GM18508 (cell line): ENCODE measurements at regions not wholly inside any gene's neighbourhood (a gene's known extent, or its start where the extent isn't known, plus 50 kb on each side); places are given as distances from the start of the nearest gene placed in this dataset.
"Not testable (repeated sequence)": the region's sequence is repeated elsewhere in the genome, so short reads cannot be mapped to it uniquely, and the experiment has no call there.

ENCODE experiments used
- ATAC-seq: cut with Tn5 transposase; IDR thresholded peaks from one replicate; pipeline ENCODE4 v1.9.1; 2021; ENCODE audit warnings: moderate number of reproducible peaks; ENCODE audit not compliant: insufficient read depth, unreplicated experiment

DNA sequence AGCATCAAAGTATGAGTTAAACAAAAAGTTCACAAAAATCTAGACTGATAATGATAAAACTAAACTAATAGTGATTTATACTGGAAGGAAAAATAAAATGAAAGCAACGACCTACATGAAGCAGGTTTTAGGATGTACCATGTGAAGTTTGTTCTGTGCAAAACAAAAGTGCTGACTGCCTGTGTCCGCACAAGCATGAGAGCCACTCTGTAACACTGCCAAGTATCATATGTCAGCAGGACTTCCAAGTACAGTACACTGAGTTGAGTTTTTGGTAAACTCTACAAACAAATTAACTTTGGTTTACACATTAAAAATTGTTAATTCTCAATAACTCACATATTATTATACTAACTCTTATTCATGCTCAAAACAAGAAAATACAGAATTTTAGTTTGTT is 459.0 kb downstream of the PDGFC start:
- no peak for ATAC-seq

DNA sequence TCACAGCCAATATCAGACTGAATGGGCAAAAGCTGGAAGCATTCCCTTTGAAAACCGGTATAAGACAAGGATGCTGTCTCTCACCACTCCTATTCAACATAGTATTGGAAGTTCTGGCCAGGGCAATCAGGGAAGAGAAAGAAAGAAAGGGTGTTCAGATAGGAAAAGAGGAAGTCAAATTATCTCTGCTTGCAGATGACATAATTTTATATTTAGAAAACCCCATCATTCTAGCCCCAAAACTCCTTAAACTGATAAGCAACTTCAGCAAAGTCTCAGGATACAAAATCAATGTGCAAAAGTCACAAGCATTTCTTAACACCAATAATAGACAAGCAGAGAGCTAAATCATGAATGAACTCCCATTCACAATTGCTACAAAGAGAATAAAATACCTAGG is 461.7 kb downstream of the PDGFC start:
- not testable (repeated sequence) for ATAC-seq

DNA sequence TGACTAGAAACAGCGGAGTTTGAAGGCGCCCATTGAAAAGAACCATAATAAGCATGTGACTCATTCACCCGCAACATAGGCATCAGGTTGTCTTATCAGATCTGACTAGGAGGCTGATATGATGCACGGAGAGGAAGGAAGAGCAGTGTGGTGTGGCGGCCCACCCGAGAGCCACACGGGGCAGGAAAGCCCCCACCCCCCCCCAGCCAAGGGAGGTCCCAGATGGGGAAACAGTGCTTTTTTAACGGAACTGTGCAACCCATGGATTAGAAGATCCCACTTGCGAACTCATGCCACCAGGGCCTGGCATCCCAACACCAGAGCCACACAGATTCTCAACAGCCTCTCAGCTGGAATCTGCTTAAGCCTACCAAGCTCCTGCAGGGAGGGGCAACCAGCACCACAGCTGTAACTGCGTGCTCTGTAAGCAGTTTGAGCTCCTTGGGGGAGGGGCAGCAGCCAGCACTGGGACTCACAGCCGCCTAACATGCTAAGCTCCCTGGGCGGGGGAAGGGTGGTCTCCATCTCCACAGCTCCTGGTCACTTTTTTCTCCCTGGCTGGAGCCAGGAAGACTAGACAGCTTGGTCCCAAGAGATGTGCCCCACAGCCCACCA is 466.2 kb downstream of the PDGFC start:
- ATAC-seq, result no peak

DNA sequence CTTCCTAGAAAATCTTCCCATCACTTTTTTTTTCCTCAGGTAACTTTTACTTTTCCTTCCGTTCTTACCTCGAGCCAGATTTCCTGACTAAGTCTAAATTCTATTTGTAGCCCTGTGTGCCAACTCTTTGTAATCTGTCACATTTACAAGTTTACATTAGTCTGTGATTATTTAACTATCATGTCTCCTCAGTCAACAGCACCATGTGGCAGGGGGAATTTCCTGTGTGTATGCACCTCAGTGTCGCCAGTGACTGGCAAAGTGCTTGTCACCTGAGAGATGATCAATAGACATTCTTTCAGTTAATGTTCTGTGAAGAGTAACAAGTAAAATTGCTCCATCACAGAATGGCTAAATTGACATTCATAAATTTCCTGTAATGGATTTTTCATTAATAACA is 468.5 kb downstream of the PDGFC start:
- no peak for ATAC-seq

DNA sequence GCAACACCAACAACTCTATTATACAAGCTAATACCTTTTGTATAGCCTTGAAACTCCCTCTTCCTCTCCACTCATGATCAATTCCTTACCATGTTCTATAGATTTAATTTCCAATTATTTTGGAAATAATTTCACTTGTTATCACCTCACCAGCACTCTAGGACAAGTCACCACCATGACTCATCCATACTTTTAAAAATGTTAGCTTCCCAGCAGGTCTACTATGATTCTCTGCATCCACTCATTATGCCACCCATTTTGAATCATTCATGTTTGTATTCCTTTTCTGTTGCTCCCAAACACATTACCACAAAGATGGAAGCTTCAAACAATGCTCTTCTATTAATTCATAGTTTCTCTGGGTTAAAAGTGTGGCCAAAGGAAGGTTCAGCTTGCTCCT is 469.6 kb downstream of the PDGFC start:
- no peak for ATAC-seq

DNA sequence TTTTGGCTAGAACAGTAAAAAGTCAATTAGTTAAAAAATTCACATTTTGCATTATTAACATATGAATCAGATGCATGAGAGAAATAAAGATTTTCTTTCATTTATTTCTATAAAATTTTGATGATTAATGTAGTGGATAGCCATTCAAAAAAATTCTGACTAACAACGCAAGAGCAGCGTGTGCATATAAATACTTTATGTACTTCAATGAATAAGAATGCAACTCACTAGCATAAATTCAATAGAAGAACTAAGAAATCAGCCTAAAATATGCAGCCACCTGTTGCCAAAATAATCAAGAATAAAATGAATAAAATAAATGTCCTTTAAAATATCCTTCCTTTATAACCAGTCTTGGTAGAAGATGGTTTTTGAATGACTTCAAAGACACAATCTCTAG is 471.9 kb downstream of the PDGFC start:
- ATAC-seq, result no peak

DNA sequence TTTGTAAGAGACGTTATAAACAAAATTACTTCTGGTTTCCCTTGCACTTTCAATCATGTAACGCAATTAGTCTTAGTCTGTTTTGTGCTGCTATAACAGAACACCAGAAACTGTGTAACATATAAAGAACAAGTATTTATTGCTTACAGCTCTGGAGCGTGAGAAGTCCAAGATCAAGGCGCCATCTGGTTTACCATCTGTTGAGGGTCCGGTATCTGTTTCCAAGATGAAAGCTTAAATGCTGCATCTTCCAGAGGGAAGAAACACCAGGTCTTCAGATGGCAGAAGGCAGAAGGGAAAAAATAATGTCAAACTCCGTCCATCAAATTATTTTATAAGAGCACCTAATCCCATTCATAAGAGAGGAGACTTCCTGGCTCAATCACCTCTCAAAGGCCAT is 474.1 kb downstream of the PDGFC start:
- no peak for ATAC-seq

DNA sequence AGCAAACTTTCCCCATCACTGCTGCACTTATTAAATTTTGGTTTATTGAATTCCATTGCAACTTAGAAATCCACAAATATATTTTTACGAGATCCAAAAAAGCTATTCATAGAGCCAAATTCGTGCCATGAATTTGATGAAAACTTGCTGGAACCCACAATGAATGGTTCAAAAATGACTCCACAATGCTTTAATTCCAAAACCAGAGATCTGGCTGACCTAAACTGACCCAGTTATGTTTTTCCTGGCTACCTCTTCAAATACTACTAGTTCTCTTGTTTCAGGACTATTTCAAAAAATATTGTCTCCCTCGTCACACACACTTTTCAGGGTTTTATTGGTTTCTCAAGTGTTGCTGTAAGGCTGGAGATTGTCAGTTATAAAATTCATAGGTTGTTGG is 474.8 kb downstream of the PDGFC start:
- ATAC-seq, result no peak

DNA sequence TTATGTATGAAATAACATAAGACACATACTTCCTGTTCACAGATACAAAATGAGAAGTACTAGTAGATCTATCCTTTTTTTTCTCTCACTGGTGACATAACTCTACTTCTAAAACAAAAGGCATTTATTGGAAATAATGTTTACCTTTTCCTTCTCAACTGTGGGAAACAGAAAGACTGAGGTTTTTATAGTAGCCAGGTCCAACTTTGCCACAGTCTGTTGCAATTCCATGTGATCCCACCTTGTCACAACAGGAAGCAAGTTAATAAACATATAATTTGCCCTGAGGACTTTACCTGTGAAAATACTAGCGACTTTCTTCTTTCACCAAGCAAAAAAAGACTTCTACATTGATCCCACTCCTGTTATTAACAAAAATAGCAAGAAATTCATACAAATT is 475.8 kb downstream of the PDGFC start:
- no peak for ATAC-seq

DNA sequence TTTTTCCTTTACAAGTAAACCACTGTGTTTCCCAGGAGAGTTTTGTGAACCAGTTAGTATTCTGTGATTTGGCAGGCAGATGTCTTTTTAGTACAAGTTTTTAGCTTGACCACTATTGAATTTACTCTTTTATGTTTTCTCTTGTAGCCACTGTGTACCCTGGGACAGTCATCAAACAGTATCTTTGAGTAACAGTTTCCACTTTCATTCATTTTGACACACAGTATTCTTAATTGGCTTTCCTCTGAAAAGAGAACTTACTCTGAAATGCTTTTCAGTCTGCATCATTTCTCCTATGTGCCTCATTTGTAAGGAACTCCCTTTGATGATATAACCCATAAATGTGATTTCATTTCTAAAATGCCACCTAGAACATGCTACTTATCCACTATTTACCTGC is 476.5 kb downstream of the PDGFC start:
- no peak for ATAC-seq

DNA sequence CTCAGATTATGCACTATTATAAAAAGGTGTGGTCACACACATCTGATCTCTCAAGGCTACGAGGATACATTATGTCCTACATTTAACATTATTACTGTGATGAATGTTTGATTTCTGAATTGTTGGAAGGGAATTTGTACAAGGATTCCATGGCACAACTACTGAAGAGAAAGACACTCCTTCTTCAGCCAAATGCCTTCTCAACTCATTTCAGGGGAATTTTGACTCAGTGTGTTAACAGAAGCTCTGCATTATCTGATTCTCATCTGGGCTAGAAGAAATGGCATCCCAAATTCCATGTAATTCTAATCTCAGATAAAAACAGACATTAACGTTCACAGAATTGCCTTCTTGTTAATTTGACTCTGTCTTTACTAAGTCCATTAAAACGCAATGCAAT is 477.7 kb downstream of the PDGFC start:
- no peak for ATAC-seq

DNA sequence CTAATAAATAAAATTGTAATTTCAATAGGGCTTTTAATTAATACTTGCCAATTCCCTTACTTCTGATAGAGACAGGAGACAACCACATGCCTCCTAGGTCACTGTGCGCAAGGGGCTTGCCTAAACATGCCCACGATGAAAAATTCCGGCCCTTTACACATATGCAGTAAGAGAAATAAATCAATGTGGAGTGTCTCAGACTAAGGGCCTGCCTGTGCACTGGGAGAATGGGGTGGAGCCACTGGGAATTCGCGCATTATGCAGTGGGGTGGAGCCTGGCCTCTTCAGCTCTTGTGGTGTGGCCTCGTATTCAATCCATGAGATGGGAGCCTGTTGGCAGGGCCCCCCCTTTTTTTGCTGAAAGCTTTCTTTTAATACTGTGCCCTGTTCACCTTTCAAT is 484.5 kb downstream of the PDGFC start:
- no peak for ATAC-seq

DNA sequence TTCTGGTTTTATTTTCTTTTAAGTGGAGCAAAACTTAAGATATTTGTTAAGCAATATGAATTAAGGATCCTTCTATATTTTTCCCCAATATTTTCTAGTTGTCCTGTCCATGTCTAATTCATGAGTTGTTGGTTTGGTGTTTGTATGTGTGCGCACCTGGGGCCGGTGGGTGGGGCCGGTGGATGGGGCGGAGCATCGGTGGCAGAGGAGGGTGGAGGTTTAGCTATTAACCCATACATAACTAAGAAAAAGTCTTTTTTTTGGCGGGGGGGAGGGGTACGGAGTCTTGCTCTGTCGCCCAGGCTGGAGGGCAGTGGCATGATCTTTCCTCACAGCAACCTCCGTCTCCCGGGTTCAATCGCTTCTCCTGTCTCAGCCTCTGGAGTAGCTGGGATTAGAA is 489.8 kb downstream of the PDGFC start:
- no peak for ATAC-seq

DNA sequence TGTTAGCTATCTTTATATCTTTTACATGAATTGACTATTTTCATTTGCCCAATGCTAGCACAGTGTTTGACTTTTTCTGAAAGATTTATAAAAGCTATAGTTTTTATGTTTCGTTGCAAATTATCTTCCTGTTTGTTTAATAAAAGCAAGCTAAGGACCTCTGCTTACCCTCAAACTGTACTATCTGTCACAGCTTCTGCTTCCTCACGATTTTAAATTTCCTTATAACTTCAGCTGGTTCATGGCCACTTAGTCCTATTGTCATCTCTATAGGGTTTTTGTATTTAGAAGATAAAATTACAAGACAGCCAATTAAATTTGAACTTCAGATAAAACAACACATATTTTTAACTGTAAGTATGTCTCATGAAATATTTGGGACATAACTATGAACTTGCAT is 494.0 kb downstream of the PDGFC start:
- ATAC-seq, result no peak

DNA sequence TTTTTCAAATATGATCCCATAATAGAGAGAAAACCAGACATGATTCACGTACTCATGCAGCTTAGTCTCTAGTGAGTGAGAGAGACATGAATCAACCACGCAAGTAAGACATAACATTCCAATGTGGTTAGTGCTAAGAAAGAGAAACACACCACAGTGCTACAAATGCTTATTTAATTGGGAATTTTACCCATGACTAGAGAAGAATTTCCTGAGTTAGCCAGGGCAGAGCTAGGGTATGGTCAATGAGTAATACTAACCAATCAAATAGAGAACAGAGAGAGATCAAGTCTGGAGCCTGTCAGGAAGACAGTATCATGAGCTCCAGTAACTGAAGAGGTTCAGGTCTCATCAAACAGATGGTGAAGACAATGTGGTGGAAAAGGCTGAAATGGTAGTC is 495.2 kb downstream of the PDGFC start:
- ATAC-seq, result no peak

DNA sequence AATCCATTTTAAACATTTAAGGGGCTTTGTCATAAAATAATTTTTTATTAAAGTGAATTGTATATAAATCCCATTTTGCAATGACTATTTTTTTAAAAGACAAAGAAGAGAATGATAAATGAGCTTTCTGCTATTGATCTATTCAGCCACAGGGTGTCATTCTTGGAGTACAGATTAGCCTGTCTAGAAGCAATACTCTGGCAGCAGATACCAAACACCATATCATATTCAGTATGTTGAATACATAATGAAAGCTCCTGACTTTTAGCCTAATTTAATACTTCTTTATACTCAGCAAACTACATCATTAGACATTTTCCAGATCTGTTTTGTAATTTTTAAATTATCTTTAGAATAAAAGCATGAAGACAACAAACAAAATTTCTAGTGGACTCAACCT is 496.3 kb downstream of the PDGFC start:
- ATAC-seq, result no peak

DNA sequence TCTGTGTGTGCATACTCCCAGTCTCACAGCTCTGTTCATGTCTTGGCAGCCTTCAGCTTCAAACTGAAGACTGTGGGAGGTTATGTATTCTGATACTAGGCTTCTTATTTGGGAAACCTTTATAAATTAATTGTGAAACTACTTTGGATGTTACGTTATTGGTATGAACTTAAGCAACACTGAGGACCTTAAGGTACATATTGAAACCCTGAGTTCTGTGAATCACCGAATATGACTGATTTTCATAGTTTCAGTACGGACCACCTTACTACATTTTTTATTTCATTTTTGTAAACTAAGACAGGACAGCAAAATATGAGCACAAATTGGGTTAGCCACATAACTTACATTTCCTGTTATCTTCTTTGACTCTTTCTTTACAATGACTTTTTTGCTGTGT is 498.4 kb downstream of the PDGFC start:
- ATAC-seq, result peak; percentile 56

DNA sequence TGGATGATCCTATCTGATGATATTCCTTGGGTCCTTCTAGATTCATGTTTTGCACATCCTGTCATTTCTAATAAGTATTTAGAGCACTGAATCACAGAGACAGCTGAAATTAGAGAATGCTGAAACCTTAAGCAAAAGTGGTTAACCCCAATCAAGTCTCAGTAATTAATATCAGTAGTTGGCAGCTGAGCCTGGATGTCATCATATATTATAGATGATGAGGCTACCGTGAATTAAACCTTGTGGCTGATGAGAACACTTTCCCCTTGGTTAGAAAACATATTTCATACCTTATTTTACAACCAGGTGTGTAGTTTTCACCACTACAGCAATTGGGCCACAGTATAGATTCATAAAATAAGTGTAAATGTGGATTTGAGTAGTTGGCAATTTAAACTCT is 499.0 kb downstream of the PDGFC start:
- no peak for ATAC-seq

DNA sequence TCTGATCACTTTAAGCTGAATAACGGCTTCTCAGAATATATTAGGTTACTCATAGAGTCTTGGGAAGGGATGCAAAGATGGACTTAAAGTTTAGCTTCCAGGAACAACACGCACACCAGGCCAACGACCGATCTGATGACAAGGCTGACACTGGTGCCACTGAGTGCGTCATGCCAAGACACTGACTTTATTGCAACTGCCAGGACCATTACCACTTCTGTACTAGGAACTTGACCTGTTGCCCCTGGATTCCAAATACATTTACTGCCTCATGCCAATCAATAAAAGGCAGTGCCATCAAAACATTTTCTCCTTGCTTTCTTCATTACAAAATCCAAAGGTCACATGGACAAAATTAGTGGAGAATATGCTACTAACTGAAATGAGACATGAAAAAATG is 505.9 kb upstream of the CTSO start:
- no peak for ATAC-seq

DNA sequence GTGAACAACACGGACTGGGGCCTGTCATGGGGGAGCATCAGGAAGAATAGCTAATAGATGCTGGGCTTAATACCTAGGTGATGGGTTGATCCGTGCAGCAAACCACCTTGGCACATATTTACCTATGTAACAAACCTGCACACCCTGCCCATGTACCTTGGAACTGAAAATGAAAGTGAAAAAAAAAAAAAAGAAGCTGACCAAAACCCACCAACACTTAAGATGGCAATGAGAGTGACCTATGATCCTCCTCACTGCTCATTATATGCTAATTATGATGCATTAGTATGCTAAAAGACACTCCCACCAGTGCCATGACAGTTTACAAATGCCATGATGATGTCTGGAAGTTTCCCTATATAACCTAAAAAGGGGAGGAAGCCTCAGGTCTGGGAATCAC is 503.2 kb upstream of the CTSO start:
- ATAC-seq, result no peak

DNA sequence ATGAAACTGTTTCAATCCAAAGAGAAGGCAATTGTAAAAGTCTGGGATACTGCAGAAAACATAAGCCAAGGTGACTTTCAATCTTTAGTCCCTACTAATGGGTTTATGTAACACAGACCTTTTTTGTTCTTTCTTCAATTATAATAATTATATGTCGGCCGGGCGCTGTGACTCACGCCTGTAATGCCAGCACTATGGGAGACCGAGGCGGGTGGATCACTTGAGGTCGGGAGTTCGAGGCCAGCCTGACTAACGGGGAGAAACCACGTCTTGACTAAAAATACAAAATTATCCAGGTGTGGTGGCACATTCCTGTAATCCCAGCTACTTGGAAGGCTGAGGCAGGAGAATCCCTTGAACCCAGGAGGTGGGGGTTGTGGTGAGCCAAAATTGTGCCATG is 489.8 kb upstream of the CTSO start:
- ATAC-seq, result no peak

DNA sequence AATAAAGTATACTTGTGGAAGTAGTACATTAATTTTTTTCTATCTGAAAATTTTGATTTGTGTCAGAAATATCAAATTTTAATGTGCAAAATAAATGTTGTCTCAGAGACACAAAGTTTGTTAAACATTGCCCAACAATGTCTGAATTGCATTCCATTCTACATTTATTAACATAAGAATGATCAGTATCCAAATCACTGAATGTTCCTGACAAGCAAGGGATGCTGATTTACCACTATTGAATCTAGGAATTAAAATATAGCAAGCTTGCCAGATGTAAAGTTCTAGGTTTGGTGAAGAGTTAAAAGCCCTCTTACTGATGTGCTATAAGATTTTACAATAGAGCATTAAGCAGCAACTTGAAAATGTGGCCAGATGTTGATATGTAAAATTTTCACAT is 489.2 kb upstream of the CTSO start:
- no peak for ATAC-seq

DNA sequence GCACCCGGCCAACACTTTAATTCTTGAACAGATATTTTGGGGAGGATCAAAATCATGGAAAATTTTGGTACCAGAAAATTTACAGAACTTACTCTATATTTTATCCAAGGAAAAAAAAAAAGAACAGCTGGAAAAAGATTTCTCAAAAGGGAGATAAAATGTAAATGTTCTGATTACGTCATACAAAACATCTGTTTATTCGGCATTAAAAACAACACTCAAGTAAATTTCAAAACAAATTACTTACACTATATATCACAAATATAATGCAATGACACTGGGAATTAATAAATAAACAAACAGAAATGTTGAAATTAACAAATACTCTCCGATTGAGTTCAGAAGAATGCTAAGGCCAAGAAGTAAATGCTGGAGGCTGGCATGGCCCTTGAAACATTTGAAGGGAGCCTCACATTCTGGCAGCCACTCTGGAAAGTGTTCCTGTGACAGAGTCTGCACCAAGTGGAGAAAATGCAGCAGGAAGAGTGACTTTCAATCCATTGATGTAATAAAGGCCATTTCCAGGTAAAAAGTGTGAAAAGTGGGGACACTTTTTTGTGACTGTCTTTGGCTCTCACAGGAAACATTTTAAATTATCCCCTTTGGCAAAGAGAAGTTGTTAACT is 486.0 kb upstream of the CTSO start:
- no peak for ATAC-seq
